ENCODE measurements at regions not wholly inside any gene's neighbourhood (a gene's known extent, or its start where the extent isn't known, plus 50 kb on each side); places are given as distances from the start of the nearest gene placed in this dataset.

GRCh38 chr13:104740641-104741222 is 1674.5 kb upstream of the SLC10A2 start:
- TF ChIP-seq CTCF (IDR thresholded peaks at IDR 0.05): no peak
- no peak for TF ChIP-seq POLR2A (IDR thresholded peaks at IDR 0.05)
